Heart right ventricle (tissue), 16 donors: ENCODE measurements at regions not wholly inside any gene's neighbourhood (a gene's known extent, or its start where the extent isn't known, plus 50 kb on each side); places are given as distances from the start of the nearest gene placed in this dataset.
"Not testable (repeated sequence)": the region's sequence is repeated elsewhere in the genome, so short reads cannot be mapped to it uniquely, and the experiment has no call there.

ENCODE experiments used
- ATAC-seq, 8 donors: fragments of 200-7000 bp; cut with Tn5 transposase; one replicate each; pipeline ENCODE4 v1.9.1; 2020; ENCODE audit warnings: mild to moderate bottlenecking in 8 of 8, moderate library complexity in 8 of 8, moderate number of reproducible peaks in 1 of 8
- DNase-seq, 2 donors: peaks; one replicate each; pipeline ENCODE4 v3.0.0-alpha.2; 2020
- H3K27ac ChIP-seq, 10 donors: fragments of 200-600 bp; sonication (generic) in 2 of 10; one replicate each; pipeline versions ENCODE4 v1.5.0 to v1.8.0; 2020 to 2022; ENCODE audit warnings: mild to moderate bottlenecking in 3 of 10
- H3K27me3 ChIP-seq, 7 donors: fragments of 200-600 bp; one replicate each; pipeline ENCODE4 v1.8.0; 2021 to 2022; ENCODE audit warnings: mild to moderate bottlenecking in 2 of 7
- H3K36me3 ChIP-seq, 9 donors: fragments of 200-600 bp; sonication (generic) in 1 of 9; one replicate each; pipeline versions ENCODE4 v1.5.0 to v1.8.0; 2020 to 2022; ENCODE audit warnings: mild to moderate bottlenecking in 2 of 9
- H3K4me1 ChIP-seq, 9 donors: fragments of 200-600 bp; sonication (generic) in 1 of 9; one replicate each; pipeline versions ENCODE4 v1.5.0 to v1.8.0; 2020 to 2022; ENCODE audit warnings: mild to moderate bottlenecking in 4 of 9
- H3K4me3 ChIP-seq, 10 donors: fragments of 200-600 bp; sonication (generic) in 2 of 10; one replicate each; pipeline versions ENCODE4 v1.5.0 to v1.8.0; 2020 to 2022; ENCODE audit warnings: mild to moderate bottlenecking in 7 of 10, moderate library complexity in 2 of 10
- H3K9me3 ChIP-seq, 11 donors: fragments of 200-600 bp in 10 of 11; sonication (generic) in 2 of 11; one replicate each; pipeline versions ENCODE4 v1.5.0 to v1.8.0; 2013 to 2022; ENCODE audit warnings: mild to moderate bottlenecking in 2 of 11, control low read depth in 1 of 11, moderate library complexity in 1 of 11
- WGBS, 2 donors: extraction: QIAGEN DNeasy Blood & Tissue Kit; methylation state at CpG; one replicate each; pipeline ENCODE4 v1.1.7; 2013; ENCODE audit warnings: inconsistent platforms in 1 of 2; 5-methylcytosine and 5-hydroxymethylcytosine counted together
- intact Hi-C, 10 donors: fragments of 100-400 bp; cut with DNase I; formaldehyde crosslinking; loops; one replicate each; pipeline versions ENCODE4 v1.11.1 to v1.14.2; 2022
- TF ChIP-seq, protein P1 (sequence below), 9 donors: fragments of 200-600 bp; sonication (generic) in 2 of 9; IDR thresholded peaks; one replicate each; pipeline versions ENCODE4 v1.5.0 to v1.8.0; 2021 to 2022; ENCODE audit warnings: antibody characterized with exemption in 9 of 9, mild to moderate bottlenecking in 5 of 9, moderate library complexity in 1 of 9
- donor health status: Arrhythmogenic right ventricular cardiomyopathy.
- donor health status: ischemic (EF 13 %, LVEDD 7.1; RV severe dilation, severe dysfunction).
- donor health status: healthy with polysubstance abuse.
- donor health status: DM: no; HTN: yes; CAD: no.
- donor health status: DM: no; HTN: no; CAD: no.
- donor health status: ischemic (EF 25% LVEDD 6.9; RV normal size, moderate dysfunction).
- donor health status: ischemic (EF 25% LVEDD 5.7; RV mildly dilated, moderate dysfunction).
- donor health status: healthy.
- donor health status: DM: yes; HTN: yes; CAD: no.
- donor health status: Ischemic cardiomyopathy.
- donor health status: ischemic (EF 35%, LVEDD 5.7; RV mildly dilated, moderate dysfunction).
- donor health status: nonischemic (EF 11% LVEDD 7.7; RV severe dilation, severe dysfunction).
- donor health status: DM: yes; HTN: yes; CAD: no.
- donor health status: PGD.
- donor health status: ischemic (EF 29% LVEDD 5.4; RV normal size, mild dysfunction).
- donor health status: nonischemic (EF 23%, LVEDD 6.1; RV moderate dilation, normal function).

DNA sequence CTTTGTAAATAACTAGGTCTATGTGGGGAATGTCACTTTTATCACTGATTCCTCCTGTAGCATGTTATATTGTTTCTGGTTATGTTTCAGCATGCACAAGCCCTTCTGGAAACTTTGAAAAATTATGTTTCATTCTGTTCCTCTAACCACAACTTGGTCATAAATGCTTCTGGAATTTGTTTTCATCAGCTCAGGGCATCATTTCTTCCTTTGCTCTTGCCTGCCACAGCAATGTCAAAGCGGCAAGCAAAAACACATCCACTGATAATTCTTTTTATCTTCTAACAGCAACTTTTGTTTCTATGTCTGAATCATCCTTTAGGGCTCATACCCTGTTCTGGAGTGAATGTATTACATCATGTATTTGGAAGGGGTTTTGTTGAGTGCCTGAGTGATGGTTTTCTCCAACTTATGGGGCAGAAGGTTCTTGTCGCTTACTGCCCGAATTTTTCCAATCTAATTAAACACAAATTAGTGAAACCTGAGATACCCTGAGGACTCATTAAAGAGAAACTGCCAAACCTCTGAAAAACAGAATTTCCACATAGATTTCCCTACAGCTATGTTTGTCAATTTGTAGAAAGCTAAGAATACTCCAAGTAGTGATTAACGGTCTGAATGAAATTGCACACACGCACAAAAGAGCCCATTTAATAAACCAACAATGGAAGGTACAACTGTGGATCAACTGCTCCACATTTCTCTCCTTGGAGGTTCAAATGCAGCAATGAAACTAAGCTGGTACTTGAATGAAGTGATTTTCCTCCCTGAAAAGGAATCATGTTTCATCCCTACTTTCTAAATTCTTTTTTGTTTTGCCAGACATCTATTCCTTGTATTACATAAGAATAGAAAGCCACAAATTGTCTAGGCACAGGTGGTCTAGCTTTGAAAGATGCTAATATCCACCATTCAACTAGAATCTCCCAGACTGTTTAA, 173.5 kb upstream of the KRR1 start:
- Histone ChIP-seq H3K27me3 (no peaks in the 10 kb centered on the region), H3K4me1 (peaks cover 0 to 5% (median 0%) of the 10 kb centered on the region in 9 donors), H3K9me3 (no peaks in the 10 kb centered on the region), H3K36me3 (no peaks in the 10 kb centered on the region), H3K27ac (peak overlapping the region in 3 of 10 donors; percentile 27 to 63 (median 29)), H3K4me3 (no peak overlapping the region)
- TF ChIP-seq, protein P1, sequence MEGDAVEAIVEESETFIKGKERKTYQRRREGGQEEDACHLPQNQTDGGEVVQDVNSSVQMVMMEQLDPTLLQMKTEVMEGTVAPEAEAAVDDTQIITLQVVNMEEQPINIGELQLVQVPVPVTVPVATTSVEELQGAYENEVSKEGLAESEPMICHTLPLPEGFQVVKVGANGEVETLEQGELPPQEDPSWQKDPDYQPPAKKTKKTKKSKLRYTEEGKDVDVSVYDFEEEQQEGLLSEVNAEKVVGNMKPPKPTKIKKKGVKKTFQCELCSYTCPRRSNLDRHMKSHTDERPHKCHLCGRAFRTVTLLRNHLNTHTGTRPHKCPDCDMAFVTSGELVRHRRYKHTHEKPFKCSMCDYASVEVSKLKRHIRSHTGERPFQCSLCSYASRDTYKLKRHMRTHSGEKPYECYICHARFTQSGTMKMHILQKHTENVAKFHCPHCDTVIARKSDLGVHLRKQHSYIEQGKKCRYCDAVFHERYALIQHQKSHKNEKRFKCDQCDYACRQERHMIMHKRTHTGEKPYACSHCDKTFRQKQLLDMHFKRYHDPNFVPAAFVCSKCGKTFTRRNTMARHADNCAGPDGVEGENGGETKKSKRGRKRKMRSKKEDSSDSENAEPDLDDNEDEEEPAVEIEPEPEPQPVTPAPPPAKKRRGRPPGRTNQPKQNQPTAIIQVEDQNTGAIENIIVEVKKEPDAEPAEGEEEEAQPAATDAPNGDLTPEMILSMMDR (IDR thresholded peaks at IDR 0.05): no peak
- no peak for DNase-seq
- 86 to 91% methylated on average over 5 of the region's 5 CpGs for WGBS, 2 donors
- ATAC-seq: peak in 1 of 8 donors; percentile 22
- intact Hi-C loops: no loop called here

DNA sequence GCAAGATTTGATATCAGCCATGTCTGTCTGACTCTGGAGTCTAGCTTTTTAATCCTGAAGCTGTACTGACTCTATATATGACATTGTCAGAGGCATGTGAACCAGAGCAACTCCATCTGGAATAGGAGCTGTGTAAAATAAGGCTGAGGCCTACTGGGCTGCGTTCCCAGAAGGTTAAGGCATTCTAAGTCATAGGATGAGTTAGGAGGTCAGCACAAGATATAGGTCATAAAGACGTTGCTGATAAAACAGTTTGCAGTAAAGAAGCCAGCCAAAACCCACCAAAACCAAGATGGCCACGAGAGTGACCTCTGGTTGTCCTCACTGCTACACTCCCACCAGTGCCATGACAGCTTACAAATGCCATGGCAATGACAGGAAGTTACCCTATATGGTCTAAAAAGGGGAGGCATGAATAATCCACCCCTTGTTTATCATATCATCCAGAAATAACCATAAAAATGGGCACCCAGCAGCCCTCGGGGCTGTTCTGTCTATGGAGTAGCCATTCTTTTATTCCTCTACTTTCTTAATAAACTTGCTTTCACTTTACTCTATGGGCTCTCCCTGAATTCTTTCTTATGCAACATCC, 172.7 kb upstream of the KRR1 start:
- ATAC-seq, H3K27me3 ChIP-seq, H3K4me1 ChIP-seq, DNase-seq, H3K4me3 ChIP-seq, H3K36me3 ChIP-seq, intact Hi-C loops, H3K9me3 ChIP-seq: not testable (repeated sequence)
- peak overlapping the region in 3 of 10 donors; percentile 27 to 63 (median 29) for H3K27ac ChIP-seq
- 68 to 76% methylated on average over 4 of the region's 4 CpGs for WGBS, 2 donors

DNA sequence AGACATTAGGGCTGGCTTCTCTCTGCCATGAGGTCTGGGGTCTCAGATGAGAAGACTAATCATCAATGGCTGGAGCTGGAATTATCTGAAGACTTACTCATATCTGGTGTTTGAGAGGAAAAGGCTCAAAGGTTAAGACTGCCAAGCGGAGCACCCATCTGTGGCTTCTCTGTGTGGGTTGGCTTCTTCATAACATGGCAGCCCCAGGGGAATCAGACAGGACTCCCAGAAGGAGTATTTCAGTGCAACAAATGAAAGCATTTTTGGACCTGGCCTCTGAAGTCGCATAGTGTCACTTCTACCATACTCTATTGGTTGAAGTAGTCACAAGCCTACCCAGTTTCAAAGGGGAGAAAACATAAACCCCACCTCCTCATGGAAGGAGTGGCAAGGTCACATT, 171.8 kb upstream of the KRR1 start:
- Histone ChIP-seq H3K27me3 (no peaks in the 10 kb centered on the region), H3K4me1 (peaks cover 0 to 5% (median 0%) of the 10 kb centered on the region in 9 donors), H3K36me3 (no peaks in the 10 kb centered on the region), H3K9me3 (no peaks in the 10 kb centered on the region), H3K27ac (peak overlapping the region in 1 of 10 donors; percentile 63), H3K4me3 (no peak overlapping the region)
- intact Hi-C loops: no loop called here
- WGBS, 2 donors: 98% methylated on average over 2 of the region's 2 CpGs
- DNase-seq (no peak), ATAC-seq (no peak)
- TF ChIP-seq, protein P1 (IDR thresholded peaks at IDR 0.05): no peak

DNA sequence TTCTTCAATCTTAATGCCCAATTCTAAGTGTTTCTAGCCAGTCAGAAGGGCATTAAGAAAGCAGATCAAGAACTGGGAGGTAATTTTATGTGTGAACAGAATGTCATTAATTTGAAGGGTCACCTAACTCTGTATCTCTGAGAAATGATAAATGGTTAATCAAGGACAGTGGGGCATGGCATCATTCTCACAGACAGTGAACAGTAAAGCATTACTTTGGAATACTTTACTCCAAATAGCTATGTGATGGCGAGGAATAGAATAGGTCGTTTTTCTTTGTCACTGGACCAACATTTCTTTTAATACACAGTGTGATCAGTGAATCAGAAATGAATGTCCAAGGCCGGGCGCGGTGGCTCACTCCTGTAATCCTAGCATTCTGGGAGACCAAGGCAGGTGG, 166.1 kb upstream of the KRR1 start:
- Histone ChIP-seq H3K36me3 (no peaks in the 10 kb centered on the region), H3K4me1 (no peaks in the 10 kb centered on the region), H3K27me3 (no peaks in the 10 kb centered on the region), H3K27ac (no peak overlapping the region), H3K9me3 (no peaks in the 10 kb centered on the region), H3K4me3 (no peak overlapping the region)
- no peak for DNase-seq
- intact Hi-C loops: no loop called here
- no peak for ATAC-seq
- 95 to 96% methylated on average over 5 of the region's 5 CpGs for WGBS, 2 donors
- TF ChIP-seq, protein P1 (IDR thresholded peaks at IDR 0.05): no peak

DNA sequence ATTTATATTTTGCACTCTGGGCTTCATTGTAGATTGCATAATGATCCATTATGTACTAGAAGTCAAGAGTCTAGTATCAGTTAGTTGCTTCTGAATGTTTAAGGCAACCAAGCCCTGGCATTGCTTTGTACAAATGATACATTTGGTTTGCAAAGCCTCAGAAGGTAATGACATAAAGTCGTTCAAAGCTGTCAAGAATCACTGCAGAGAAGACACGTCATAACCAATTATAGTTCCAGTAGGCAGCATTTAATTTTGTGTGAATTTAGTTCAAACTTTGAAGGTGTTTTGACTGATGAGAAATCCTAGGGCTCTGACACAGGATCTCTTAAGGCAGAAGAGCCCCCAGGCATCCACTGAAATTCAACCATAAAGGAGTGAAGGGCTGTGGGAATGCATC, 163.0 kb upstream of the KRR1 start:
- 76 to 85% methylated on average over 2 of the region's 2 CpGs for WGBS, 2 donors

More for the DNA sequence above, 163.0 kb upstream of the KRR1 start:
- DNase-seq (no peak), ATAC-seq (no peak)
- Histone ChIP-seq H3K27me3 (no peaks in the 10 kb centered on the region), H3K4me3 (no peak overlapping the region), H3K9me3 (no peaks in the 10 kb centered on the region), H3K4me1 (no peaks in the 10 kb centered on the region), H3K36me3 (no peaks in the 10 kb centered on the region), H3K27ac (no peak overlapping the region)
- intact Hi-C loops: no loop called here
- TF ChIP-seq, protein P1 (IDR thresholded peaks at IDR 0.05): no peak
